Kidney glomerular epithelial cell (primary cell): ENCODE measurements at regions not wholly inside any gene's neighbourhood (a gene's known extent, or its start where the extent isn't known, plus 50 kb on each side); places are given as distances from the start of the nearest gene placed in this dataset.

Source experiments
- DNase-seq: peaks from one replicate; lab custom pipeline; 2025; lab: John Stamatoyannopoulos, UW

GRCh38 chr13:105928901-105929300 lies 606.6 kb downstream of the EFNB2 start:
- DNase-seq = no peak

- DNase-seq = no peak
These were observed 607.4 kb downstream of the EFNB2 start for GRCh38 chr13:105928048-105928447.

- DNase-seq = no peak
These were observed 610.0 kb downstream of the EFNB2 start for GRCh38 chr13:105925496-105925895.

- no peak for DNase-seq
These were observed 613.8 kb downstream of the EFNB2 start for GRCh38 chr13:105921711-105922110.

- no peak for DNase-seq
These were observed 615.1 kb downstream of the EFNB2 start for GRCh38 chr13:105920370-105920769.

GRCh38 chr13:105918842-105919741 lies 616.4 kb downstream of the EFNB2 start:
- DNase-seq = peak; percentile 58

GRCh38 chr13:105915146-105915850 lies 620.2 kb downstream of the EFNB2 start:
- no peak for DNase-seq

GRCh38 chr13:105914291-105915036 lies 621.0 kb downstream of the EFNB2 start:
- no peak for DNase-seq

- no peak for DNase-seq
These were observed 626.9 kb downstream of the EFNB2 start for GRCh38 chr13:105908586-105908985.

- no peak for DNase-seq
These were observed 628.0 kb downstream of the EFNB2 start for GRCh38 chr13:105907319-105908019.

GRCh38 chr13:105906746-105907145 lies 628.7 kb downstream of the EFNB2 start:
- DNase-seq = no peak

- no peak for DNase-seq
These were observed 631.3 kb downstream of the EFNB2 start for GRCh38 chr13:105904034-105904742.

GRCh38 chr13:105902396-105902795 lies 633.1 kb downstream of the EFNB2 start:
- DNase-seq = no peak

- no peak for DNase-seq
These were observed 637.9 kb downstream of the EFNB2 start for GRCh38 chr13:105897575-105897974.

- no peak for DNase-seq
These were observed 640.8 kb downstream of the EFNB2 start for GRCh38 chr13:105894697-105895096.

- DNase-seq = no peak
These were observed 645.0 kb downstream of the EFNB2 start for GRCh38 chr13:105890509-105890908.

- no peak for DNase-seq
These were observed 657.3 kb downstream of the EFNB2 start for GRCh38 chr13:105878119-105878700.

- no peak for DNase-seq
These were observed 660.6 kb downstream of the EFNB2 start for GRCh38 chr13:105874814-105875213.

GRCh38 chr13:105871768-105872167 lies 663.7 kb downstream of the EFNB2 start:
- DNase-seq = no peak

- no peak for DNase-seq
These were observed 664.1 kb downstream of the EFNB2 start for GRCh38 chr13:105871326-105871725.
